ENCODE measurements at regions not wholly inside any gene's neighbourhood (a gene's known extent, or its start where the extent isn't known, plus 50 kb on each side); places are given as distances from the start of the nearest gene placed in this dataset.

- DNase-seq (ENCODE audit: insufficient read length, low spot score), result no peak
- FAIRE-seq, result no peak
- TF ChIP-seq CTCF (IDR thresholded peaks at IDR 0.05; ENCODE audit: insufficient read depth, missing control alignments), result no peak
These were observed 57.2 kb downstream of the NKX6-1 start for GRCh38 chr4:84441758-84442377.

GRCh38 chr4:84439996-84440395 lies 59.1 kb downstream of the NKX6-1 start:
- no peak for TF ChIP-seq CTCF (IDR thresholded peaks at IDR 0.05; ENCODE audit: insufficient read depth, missing control alignments)
- no peak for FAIRE-seq

GRCh38 chr4:84436812-84437211 lies 62.3 kb downstream of the NKX6-1 start:
- FAIRE-seq, result no peak

More at GRCh38 chr4:84439996-84440395, 59.1 kb downstream of the NKX6-1 start:
- no peak for DNase-seq (ENCODE audit: insufficient read length, low spot score)

GRCh38 chr4:84434344-84434743 lies 64.7 kb downstream of the NKX6-1 start:
- DNase-seq (ENCODE audit: insufficient read length, low spot score), result no peak
- no peak for FAIRE-seq
- TF ChIP-seq CTCF (IDR thresholded peaks at IDR 0.05; ENCODE audit: insufficient read depth, missing control alignments), result no peak

More at GRCh38 chr4:84436812-84437211, 62.3 kb downstream of the NKX6-1 start:
- no peak for DNase-seq (ENCODE audit: insufficient read length, low spot score)
- TF ChIP-seq CTCF (IDR thresholded peaks at IDR 0.05; ENCODE audit: insufficient read depth, missing control alignments), result no peak

- FAIRE-seq, result no peak
These were observed 65.4 kb downstream of the NKX6-1 start for GRCh38 chr4:84433633-84434222.

GRCh38 chr4:84432713-84433112 lies 66.4 kb downstream of the NKX6-1 start:
- no peak for TF ChIP-seq CTCF (IDR thresholded peaks at IDR 0.05; ENCODE audit: insufficient read depth, missing control alignments)
- no peak for FAIRE-seq

More at GRCh38 chr4:84433633-84434222, 65.4 kb downstream of the NKX6-1 start:
- TF ChIP-seq CTCF (IDR thresholded peaks at IDR 0.05; ENCODE audit: insufficient read depth, missing control alignments), result no peak
- no peak for DNase-seq (ENCODE audit: insufficient read length, low spot score)

GRCh38 chr4:84420608-84421007 lies 78.5 kb downstream of the NKX6-1 start:
- DNase-seq (ENCODE audit: insufficient read length, low spot score) (no peak), FAIRE-seq (no peak)
- no peak for TF ChIP-seq CTCF (IDR thresholded peaks at IDR 0.05; ENCODE audit: insufficient read depth, missing control alignments)

More at GRCh38 chr4:84432713-84433112, 66.4 kb downstream of the NKX6-1 start:
- no peak for DNase-seq (ENCODE audit: insufficient read length, low spot score)
